Endothelial cell (in vitro differentiated cells): ENCODE measurements at regions not wholly inside any gene's neighbourhood (a gene's known extent, or its start where the extent isn't known, plus 50 kb on each side); places are given as distances from the start of the nearest gene placed in this dataset.

Source experiments
- DNase-seq: peaks from one replicate; pipeline ENCODE4 v3.0.0; 2021; ENCODE audit warnings: low spot score
- H3K27ac Mint-ChIP-seq: one replicate; pipeline ENCODE4 v1.8.0; 2021; ENCODE audit warnings: mixed read lengths, inconsistent platforms; ENCODE audit not compliant: unreplicated experiment
- H3K27me3 Mint-ChIP-seq: one replicate; pipeline ENCODE4 v1.8.0; 2021; ENCODE audit warnings: mild to moderate bottlenecking, moderate library complexity, mixed read lengths, inconsistent platforms; ENCODE audit not compliant: unreplicated experiment
- H3K36me3 Mint-ChIP-seq: one replicate; pipeline ENCODE4 v1.8.0; 2021; ENCODE audit warnings: mild to moderate bottlenecking, low read depth, mixed read lengths, inconsistent platforms; ENCODE audit not compliant: unreplicated experiment
- H3K4me1 Mint-ChIP-seq: one replicate; pipeline ENCODE4 v1.8.0; 2021; ENCODE audit warnings: mild to moderate bottlenecking, mixed read lengths, inconsistent platforms; ENCODE audit not compliant: unreplicated experiment
- H3K4me3 Mint-ChIP-seq: one replicate; pipeline ENCODE4 v1.8.0; 2021; ENCODE audit warnings: mild to moderate bottlenecking, mixed read lengths, inconsistent platforms; ENCODE audit not compliant: unreplicated experiment
- H3K9me3 Mint-ChIP-seq: one replicate; pipeline ENCODE4 v1.8.0; 2021; ENCODE audit warnings: mixed read lengths, inconsistent platforms; ENCODE audit not compliant: unreplicated experiment
- CTCF ChIP-seq: fragments of 200-600 bp; sonication (generic); IDR thresholded peaks from one replicate; pipeline ENCODE4 v1.5.0; 2021; ENCODE audit warnings: antibody characterized with exemption; ENCODE audit not compliant: unreplicated experiment

GRCh38 chr12:124668602-124669001 lies 101.2 kb upstream of the NCOR2 start:
- no peak for TF ChIP-seq CTCF
- no peak for DNase-seq
- peaks cover 12% of the 10 kb centered on the region for H3K4me1 Mint-ChIP-seq
- H3K36me3 Mint-ChIP-seq: peaks cover 4% of the 10 kb centered on the region
- no peak overlapping the region for H3K27ac Mint-ChIP-seq
- no peaks in the 10 kb centered on the region for H3K9me3 Mint-ChIP-seq
- no peak overlapping the region for H3K4me3 Mint-ChIP-seq
- peaks cover 2% of the 10 kb centered on the region for H3K27me3 Mint-ChIP-seq

GRCh38 chr12:124667506-124668326 lies 100.3 kb upstream of the NCOR2 start:
- Mint-ChIP-seq H3K27ac (no peak overlapping the region), H3K4me3 (no peak overlapping the region), H3K9me3 (no peaks in the 10 kb centered on the region), H3K36me3 (peaks cover 4% of the 10 kb centered on the region), H3K4me1 (peaks cover 21% of the 10 kb centered on the region), H3K27me3 (peaks cover 5% of the 10 kb centered on the region)
- DNase-seq: no peak
- TF ChIP-seq CTCF: no peak

GRCh38 chr12:124666722-124667259 lies 99.4 kb upstream of the NCOR2 start:
- DNase-seq: no peak
- Mint-ChIP-seq H3K27me3 (peaks cover 5% of the 10 kb centered on the region), H3K4me3 (no peak overlapping the region), H3K4me1 (peaks cover 23% of the 10 kb centered on the region), H3K36me3 (peaks cover 4% of the 10 kb centered on the region), H3K9me3 (no peaks in the 10 kb centered on the region), H3K27ac (no peak overlapping the region)
- TF ChIP-seq CTCF: no peak

- Mint-ChIP-seq H3K4me1 (peaks cover 23% of the 10 kb centered on the region), H3K36me3 (peaks cover 4% of the 10 kb centered on the region), H3K27me3 (peaks cover 5% of the 10 kb centered on the region), H3K4me3 (no peak overlapping the region), H3K27ac (no peak overlapping the region), H3K9me3 (no peaks in the 10 kb centered on the region)
- DNase-seq: no peak
- TF ChIP-seq CTCF: no peak
These were observed 98.1 kb upstream of the NCOR2 start for GRCh38 chr12:124665511-124665910.
